Peyer's patch (tissue), 4 donors: ENCODE measurements at regions not wholly inside any gene's neighbourhood (a gene's known extent, or its start where the extent isn't known, plus 50 kb on each side); places are given as distances from the start of the nearest gene placed in this dataset.

Source experiments
- CTCF ChIP-seq, 6 experiments: fragments of 450-650 bp in 4 of 6; fragments of 200-600 bp in 2 of 6; sonication (generic) in 1 of 6; IDR thresholded peaks; one replicate each; pipeline ENCODE4 v1.5.1; 2017 to 2019; ENCODE audit warnings: antibody characterized with exemption in 6 of 6, mild to moderate bottlenecking in 3 of 6, moderate library complexity in 1 of 6
- POLR2A ChIP-seq, 2 donors: fragments of 450-650 bp; IDR thresholded peaks; one replicate each; pipeline ENCODE4 v1.5.1; 2017; ENCODE audit warnings: antibody characterized with exemption in 2 of 2, mild to moderate bottlenecking in 2 of 2, moderate library complexity in 2 of 2

GRCh38 chr1:222002503-222002902 is 260.6 kb upstream of the DUSP10 start:
- TF ChIP-seq CTCF (IDR thresholded peaks at IDR 0.05) (no peak), POLR2A (IDR thresholded peaks at IDR 0.05) (no peak)
